ENCODE measurements at regions not wholly inside any gene's neighbourhood (a gene's known extent, or its start where the extent isn't known, plus 50 kb on each side); places are given as distances from the start of the nearest gene placed in this dataset.

DNA sequence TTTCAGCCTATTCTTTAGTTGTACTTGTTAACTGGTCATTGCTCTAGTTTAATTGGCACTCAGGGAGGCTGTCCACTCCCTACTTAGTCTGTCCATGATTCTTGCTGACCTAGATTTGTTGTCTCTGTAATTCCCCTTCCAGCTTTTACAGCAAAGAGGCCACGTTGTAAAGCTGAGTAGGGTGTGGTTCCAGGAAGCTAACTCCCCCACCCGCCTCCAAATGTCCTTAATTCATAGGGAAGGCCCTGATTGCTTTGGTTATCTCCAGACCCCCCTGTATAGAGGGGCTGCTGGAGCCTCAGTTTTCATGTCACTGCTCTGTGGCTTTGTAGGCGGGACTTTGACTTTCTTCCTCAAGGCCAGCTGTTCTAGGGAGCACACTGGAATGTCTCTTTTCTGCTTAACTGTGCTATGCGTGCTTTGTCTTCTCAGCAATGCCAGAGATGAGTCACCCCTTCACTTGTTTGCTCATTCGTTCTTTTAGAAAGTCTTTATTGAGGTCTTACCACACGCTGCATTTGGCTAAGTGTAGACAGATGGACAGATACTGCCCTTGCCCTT is 175.1 kb upstream of the JAG1 start:
- RAD21 ChIA-PET (ENCODE audit: low non-redundant PET in 1 of 2, low total read pairs in 2 of 2, uncharacterized antibody in 2 of 2, unreplicated experiment in 2 of 2): no interaction called here
- Histone ChIP-seq H3K9me3 (ENCODE audit: control insufficient read depth in 1 of 2, insufficient read depth in 1 of 2, low read depth in 1 of 2, low read length in 2 of 2) (no peaks in the 10 kb centered on the region), H3K27me3 (ENCODE audit: insufficient read depth, low read length) (no peaks in the 10 kb centered on the region), H3K27ac (ENCODE audit: low read depth, low read length) (no peak overlapping the region), H3K4me3 (replicated peaks in 1 of 2; ENCODE audit: low read depth in 1 of 2, low read length in 2 of 2) (no peak overlapping the region; a peak in 1 of 4 replicates), H2AFZ (ENCODE audit: low read depth, low read length, poor library complexity, severe bottlenecking) (peak overlapping the region; percentile 89), H3K36me3 (ENCODE audit: control insufficient read depth in 1 of 2, insufficient read depth in 2 of 2, low read length in 2 of 2) (no peaks in the 10 kb centered on the region), H3K9me2 (ENCODE audit: insufficient read depth) (no peaks in the 10 kb centered on the region), H3K4me2 (ENCODE audit: low read length) (peak overlapping the region; percentile 45), H3K79me2 (ENCODE audit: insufficient read depth, low read length) (no peaks in the 10 kb centered on the region), H3K4me1 (ENCODE audit: control insufficient read depth in 1 of 2, insufficient read depth in 2 of 2, low read length in 2 of 2) (peaks cover 6 to 13% of the 10 kb centered on the region in 2 experiments; a peak in 3 of 4 replicates), H4K20me1 (ENCODE audit: insufficient read depth) (no peaks in the 10 kb centered on the region), H3K9ac (ENCODE audit: low read length) (no peak overlapping the region)
- DNase-seq (ENCODE audit: low read depth, low spot score): peak; percentile 21
- BruUV-seq (replicated peaks): no TSS peak
- peak; percentile 85 for ATAC-seq
- CTCF ChIA-PET: no interaction called here
- intact Hi-C loops (cut with micrococcal nuclease): no loop called here
- POLR2A ChIA-PET: no interaction called here
- peak; percentile 33 for TF ChIP-seq TCF7L2 (IDR thresholded peaks at IDR 0.05; ENCODE audit: borderline replicate concordance, extremely low read depth, insufficient read depth, insufficient read length)
- no peak for TF ChIP-seq EGR1 (IDR thresholded peaks at IDR 0.05; ENCODE audit: low read depth)
- no peak for TF ChIP-seq ZNF274 (IDR thresholded peaks at IDR 0.05; ENCODE audit: low read depth, low read length)
- TF ChIP-seq JUND (IDR thresholded peaks at IDR 0.05): peak; percentile 41; the same call in 1 of the 2 replicates
- TF ChIP-seq FOSL1 (IDR thresholded peaks at IDR 0.05; ENCODE audit: low read depth): peak; percentile 44; the same call in 1 of the 2 replicates
- TF ChIP-seq CBX3 (IDR thresholded peaks at IDR 0.05; ENCODE audit: low read depth): peak; percentile 74; the same call in 1 of the 2 replicates
- TF ChIP-seq, protein P1, sequence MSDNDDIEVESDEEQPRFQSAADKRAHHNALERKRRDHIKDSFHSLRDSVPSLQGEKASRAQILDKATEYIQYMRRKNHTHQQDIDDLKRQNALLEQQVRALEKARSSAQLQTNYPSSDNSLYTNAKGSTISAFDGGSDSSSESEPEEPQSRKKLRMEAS (IDR thresholded peaks at IDR 0.05): 0 out of 2 replicates have a peak, but pooled peaks have one; percentile 16
- peak; percentile 24; the same call in 1 of the 2 replicates for TF ChIP-seq SP1 (IDR thresholded peaks at IDR 0.05; ENCODE audit: low read depth)
- TF ChIP-seq, protein P2, sequence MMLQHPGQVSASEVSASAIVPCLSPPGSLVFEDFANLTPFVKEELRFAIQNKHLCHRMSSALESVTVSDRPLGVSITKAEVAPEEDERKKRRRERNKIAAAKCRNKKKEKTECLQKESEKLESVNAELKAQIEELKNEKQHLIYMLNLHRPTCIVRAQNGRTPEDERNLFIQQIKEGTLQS (IDR thresholded peaks at IDR 0.05): no peak
- TF ChIP-seq RAD21 (IDR thresholded peaks at IDR 0.05; ENCODE audit: low read depth): 0 out of 2 replicates have a peak, but pooled peaks have one; percentile 9

DNA sequence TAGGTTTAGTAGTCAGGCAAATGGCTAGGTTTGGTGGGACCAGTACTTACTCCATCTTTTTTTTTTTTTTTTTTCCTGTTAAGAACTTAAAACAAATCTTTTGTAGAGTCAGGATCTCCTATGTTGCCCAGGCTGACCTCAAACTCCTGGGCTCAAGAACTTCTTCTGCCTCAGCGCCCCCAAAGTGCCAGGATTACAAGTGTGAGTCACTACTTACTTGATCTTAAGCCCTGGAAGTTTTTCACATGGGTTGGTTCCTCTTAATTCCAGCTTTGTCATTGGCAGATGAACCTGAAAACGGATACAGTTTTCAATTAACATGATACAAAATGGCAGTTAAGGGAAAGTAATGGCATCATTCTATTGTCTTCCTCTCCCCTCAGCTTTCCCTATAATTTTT is 179.4 kb upstream of the JAG1 start:
- Histone ChIP-seq H3K9me3 (ENCODE audit: control insufficient read depth in 1 of 2, insufficient read depth in 1 of 2, low read depth in 1 of 2, low read length in 2 of 2) (no peaks in the 10 kb centered on the region), H3K4me2 (ENCODE audit: low read length) (no peak overlapping the region), H2AFZ (ENCODE audit: low read depth, low read length, poor library complexity, severe bottlenecking) (no peak overlapping the region), H3K79me2 (ENCODE audit: insufficient read depth, low read length) (no peaks in the 10 kb centered on the region), H3K4me3 (replicated peaks in 1 of 2; ENCODE audit: low read depth in 1 of 2, low read length in 2 of 2) (no peak overlapping the region), H3K27ac (ENCODE audit: low read depth, low read length) (no peak overlapping the region), H3K9ac (ENCODE audit: low read length) (no peak overlapping the region), H3K9me2 (ENCODE audit: insufficient read depth) (no peaks in the 10 kb centered on the region), H3K36me3 (ENCODE audit: control insufficient read depth in 1 of 2, insufficient read depth in 2 of 2, low read length in 2 of 2) (no peaks in the 10 kb centered on the region), H3K27me3 (ENCODE audit: insufficient read depth, low read length) (no peaks in the 10 kb centered on the region), H3K4me1 (ENCODE audit: control insufficient read depth in 1 of 2, insufficient read depth in 2 of 2, low read length in 2 of 2) (peaks cover 6 to 13% of the 10 kb centered on the region in 2 experiments; a peak in 3 of 4 replicates), H4K20me1 (ENCODE audit: insufficient read depth) (no peaks in the 10 kb centered on the region)
- ChIA-PET RAD21 (ENCODE audit: low non-redundant PET in 1 of 2, low total read pairs in 2 of 2, uncharacterized antibody in 2 of 2, unreplicated experiment in 2 of 2) (interaction anchor here in 1 of 2 experiments (0.7 kb wide), 1 partner anchor 19 kb away, joined by 3 read pairs; no protein-coding TSS in a partner anchor), POLR2A (no interaction called here), CTCF (no interaction called here)
- DNase-seq (ENCODE audit: low read depth, low spot score) (no peak), ATAC-seq (no peak)
- intact Hi-C loops (cut with micrococcal nuclease): no loop called here
- no TSS peak for BruUV-seq (replicated peaks)
- no peak for TF ChIP-seq YY1 (IDR thresholded peaks at IDR 0.05; ENCODE audit: extremely low read depth, insufficient replicate concordance, low read depth, low read length)
